ENCODE measurements at regions not wholly inside any gene's neighbourhood (a gene's known extent, or its start where the extent isn't known, plus 50 kb on each side); places are given as distances from the start of the nearest gene placed in this dataset.

DNA sequence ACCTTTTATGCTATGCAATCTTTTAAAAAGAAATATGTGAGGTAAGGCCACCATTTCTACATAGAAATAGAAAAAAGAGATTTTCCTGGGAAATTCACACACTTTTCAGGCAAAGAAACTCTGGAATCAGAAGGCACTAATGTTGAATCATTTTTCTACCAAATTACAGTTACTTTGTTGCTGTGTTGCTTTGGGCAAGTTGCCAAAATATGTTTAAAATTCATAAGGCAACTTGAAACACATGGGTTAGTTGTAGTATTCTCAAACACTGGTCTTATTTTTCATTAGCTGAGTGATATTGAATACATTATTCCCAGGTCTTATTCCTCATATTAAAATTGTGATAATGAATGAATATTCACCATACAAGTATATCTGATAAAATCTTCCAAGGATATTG, 195.0 kb upstream of the SLITRK1 start:
- no peak overlapping the region for H3K27ac ChIP-seq
- no peak for TF ChIP-seq EZH2 (IDR thresholded peaks at IDR 0.05; ENCODE audit: borderline replicate concordance)
- TF ChIP-seq, protein P1, sequence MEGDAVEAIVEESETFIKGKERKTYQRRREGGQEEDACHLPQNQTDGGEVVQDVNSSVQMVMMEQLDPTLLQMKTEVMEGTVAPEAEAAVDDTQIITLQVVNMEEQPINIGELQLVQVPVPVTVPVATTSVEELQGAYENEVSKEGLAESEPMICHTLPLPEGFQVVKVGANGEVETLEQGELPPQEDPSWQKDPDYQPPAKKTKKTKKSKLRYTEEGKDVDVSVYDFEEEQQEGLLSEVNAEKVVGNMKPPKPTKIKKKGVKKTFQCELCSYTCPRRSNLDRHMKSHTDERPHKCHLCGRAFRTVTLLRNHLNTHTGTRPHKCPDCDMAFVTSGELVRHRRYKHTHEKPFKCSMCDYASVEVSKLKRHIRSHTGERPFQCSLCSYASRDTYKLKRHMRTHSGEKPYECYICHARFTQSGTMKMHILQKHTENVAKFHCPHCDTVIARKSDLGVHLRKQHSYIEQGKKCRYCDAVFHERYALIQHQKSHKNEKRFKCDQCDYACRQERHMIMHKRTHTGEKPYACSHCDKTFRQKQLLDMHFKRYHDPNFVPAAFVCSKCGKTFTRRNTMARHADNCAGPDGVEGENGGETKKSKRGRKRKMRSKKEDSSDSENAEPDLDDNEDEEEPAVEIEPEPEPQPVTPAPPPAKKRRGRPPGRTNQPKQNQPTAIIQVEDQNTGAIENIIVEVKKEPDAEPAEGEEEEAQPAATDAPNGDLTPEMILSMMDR (IDR thresholded peaks at IDR 0.05; ENCODE audit: poor library complexity) = no peak
- TF ChIP-seq EZH2phosphoT487 (IDR thresholded peaks at IDR 0.05; ENCODE audit: low read depth, severe bottlenecking, unreplicated experiment) = no peak
- DNase-seq (ENCODE audit: low spot score) = no peak
- H3K79me2 ChIP-seq = no peaks in the 10 kb centered on the region
- H3K9me2 ChIP-seq (replicated peaks; ENCODE audit: insufficient read depth) = no peaks in the 10 kb centered on the region
- H3K4me2 ChIP-seq = no peak overlapping the region
- no peaks in the 10 kb centered on the region for H3K27me3 ChIP-seq
- H3K4me1 ChIP-seq (ENCODE audit: insufficient read depth) = no peaks in the 10 kb centered on the region
- no peaks in the 10 kb centered on the region for H3K9me3 ChIP-seq (ENCODE audit: low read depth)
- no peaks in the 10 kb centered on the region for H3K36me3 ChIP-seq (replicated peaks; ENCODE audit: insufficient read depth, low read depth)
- no peaks in the 10 kb centered on the region for H4K20me1 ChIP-seq (ENCODE audit: insufficient read depth, poor library complexity, severe bottlenecking)
- H2AFZ ChIP-seq = no peak overlapping the region
- H3K4me3 ChIP-seq = no peak overlapping the region

DNA sequence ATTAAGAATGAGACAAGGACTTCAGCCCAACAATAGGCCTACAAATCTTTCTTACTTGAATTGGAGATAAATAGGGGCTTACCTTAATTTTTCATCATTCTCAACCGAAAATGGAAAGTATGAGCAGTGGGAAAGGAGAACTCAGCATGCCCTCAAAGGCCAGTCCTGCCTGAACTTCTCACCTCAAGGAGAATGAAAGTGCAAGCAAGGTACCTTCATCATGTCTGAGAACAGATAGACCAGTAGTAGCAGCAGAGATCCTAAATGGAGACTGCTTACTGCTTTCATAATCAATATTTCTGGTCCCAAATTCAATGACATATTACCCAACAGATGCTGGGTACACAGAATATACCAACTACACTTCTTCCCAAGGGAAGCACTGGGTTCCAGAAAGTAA, 194.0 kb upstream of the SLITRK1 start:
- no peak overlapping the region for H2AFZ ChIP-seq
- H3K9me3 ChIP-seq (ENCODE audit: low read depth) = no peaks in the 10 kb centered on the region
- 48% methylated on average over 1 of the region's 1 CpG for WGBS (ENCODE audit: low lambda C conversion rate, missing lambda C conversion rate)
- no peaks in the 10 kb centered on the region for H3K36me3 ChIP-seq (replicated peaks; ENCODE audit: insufficient read depth, low read depth)
- H3K4me1 ChIP-seq (ENCODE audit: insufficient read depth) = no peaks in the 10 kb centered on the region
- no peaks in the 10 kb centered on the region for H4K20me1 ChIP-seq (ENCODE audit: insufficient read depth, poor library complexity, severe bottlenecking)
- no peaks in the 10 kb centered on the region for H3K27me3 ChIP-seq
- H3K9me2 ChIP-seq (replicated peaks; ENCODE audit: insufficient read depth) = no peaks in the 10 kb centered on the region
- no peak for TF ChIP-seq EZH2phosphoT487 (IDR thresholded peaks at IDR 0.05; ENCODE audit: low read depth, severe bottlenecking, unreplicated experiment)
- TF ChIP-seq, protein P1 (IDR thresholded peaks at IDR 0.05; ENCODE audit: poor library complexity) = no peak
- TF ChIP-seq EZH2 (IDR thresholded peaks at IDR 0.05; ENCODE audit: borderline replicate concordance) = no peak
- no peak overlapping the region for H3K4me2 ChIP-seq
- H3K4me3 ChIP-seq = no peak overlapping the region
- H3K79me2 ChIP-seq = no peaks in the 10 kb centered on the region
- DNase-seq (ENCODE audit: low spot score) = no peak
- no peak overlapping the region for H3K27ac ChIP-seq

DNA sequence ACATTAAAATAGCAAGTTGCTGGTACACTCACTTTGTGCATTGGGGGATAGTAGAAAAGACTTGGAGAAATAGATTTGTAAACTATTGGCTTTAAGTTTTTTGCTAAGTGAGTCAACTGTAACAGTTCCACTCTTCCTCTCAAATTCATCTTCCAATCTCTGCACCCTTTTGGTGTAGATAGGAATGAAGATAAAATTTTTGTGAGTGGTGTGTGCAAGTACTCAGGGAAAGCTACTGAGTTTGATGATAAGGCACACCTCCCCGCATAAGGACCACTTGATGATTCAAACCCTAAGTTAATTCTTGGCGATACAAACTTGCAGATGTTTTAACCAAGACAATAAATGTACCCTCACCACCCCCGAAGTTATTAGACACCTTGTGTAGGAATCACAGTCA, 168.3 kb upstream of the SLITRK1 start:
- Histone ChIP-seq H3K36me3 (replicated peaks; ENCODE audit: insufficient read depth, low read depth) (no peaks in the 10 kb centered on the region), H3K27me3 (no peaks in the 10 kb centered on the region), H3K9me3 (ENCODE audit: low read depth) (no peaks in the 10 kb centered on the region), H3K27ac (no peak overlapping the region), H4K20me1 (ENCODE audit: insufficient read depth, poor library complexity, severe bottlenecking) (no peaks in the 10 kb centered on the region), H3K4me2 (no peak overlapping the region), H3K4me1 (ENCODE audit: insufficient read depth) (no peaks in the 10 kb centered on the region), H2AFZ (no peak overlapping the region), H3K79me2 (no peaks in the 10 kb centered on the region), H3K9me2 (replicated peaks; ENCODE audit: insufficient read depth) (no peaks in the 10 kb centered on the region), H3K4me3 (no peak overlapping the region)
- no peak for DNase-seq (ENCODE audit: low spot score)
- TF ChIP-seq EZH2phosphoT487 (IDR thresholded peaks at IDR 0.05; ENCODE audit: low read depth, severe bottlenecking, unreplicated experiment) (no peak), EZH2 (IDR thresholded peaks at IDR 0.05; ENCODE audit: borderline replicate concordance) (no peak)
- TF ChIP-seq, protein P1 (IDR thresholded peaks at IDR 0.05; ENCODE audit: poor library complexity) = no peak
- WGBS (ENCODE audit: low lambda C conversion rate, missing lambda C conversion rate) = 87% methylated on average over 3 of the region's 3 CpGs
